ENCODE measurements at regions not wholly inside any gene's neighbourhood (a gene's known extent, or its start where the extent isn't known, plus 50 kb on each side); places are given as distances from the start of the nearest gene placed in this dataset.

GRCh38 chr16:79305074-79305473 is 295.5 kb downstream of the MAF start:
- TF ChIP-seq CTCF (IDR thresholded peaks at IDR 0.05; ENCODE audit: low read depth, low read length, missing input control) (no peak), GABPA (IDR thresholded peaks at IDR 0.05 in 1 of 2, conservative IDR thresholded peaks at IDR 0.05 in 1 of 2) (no peak), HNF4A (conservative IDR thresholded peaks at IDR 0.05) (no peak), RAD21 (IDR thresholded peaks at IDR 0.05) (no peak), NR2F2 (IDR thresholded peaks at IDR 0.05) (no peak), YY1 (IDR thresholded peaks at IDR 0.05) (no peak), TAF1 (conservative IDR thresholded peaks at IDR 0.05) (no peak), REST (IDR thresholded peaks at IDR 0.05) (no peak), JUND (IDR thresholded peaks at IDR 0.05) (no peak), HNF4G (IDR thresholded peaks at IDR 0.05) (no peak), FOXA1 (IDR thresholded peaks at IDR 0.05) (no peak), MAX (IDR thresholded peaks at IDR 0.05) (no peak)
- DNase-seq (ENCODE audit: low spot score) = no peak

GRCh38 chr16:79303959-79304387 is 296.6 kb downstream of the MAF start:
- Histone ChIP-seq H3K9ac (ENCODE audit: low read depth in 1 of 2, low read length in 2 of 2) (no peak overlapping the region), H3K9me3 (ENCODE audit: control insufficient read depth in 4 of 4, low read length in 3 of 4) (no peaks in the 10 kb centered on the region), H3K27me3 (ENCODE audit: control insufficient read depth in 4 of 4, insufficient read depth in 4 of 4, low read length in 3 of 4) (no peaks in the 10 kb centered on the region), H3K4me1 (ENCODE audit: control insufficient read depth in 4 of 4, insufficient read depth in 4 of 4, low read length in 3 of 4) (no peaks in the 10 kb centered on the region), H3K4me3 (ENCODE audit: low read depth in 1 of 3, low read length in 3 of 3) (no peak overlapping the region), H3K27ac (ENCODE audit: low read depth in 1 of 2, low read length in 2 of 2) (no peak overlapping the region), H3K36me3 (ENCODE audit: control insufficient read depth in 4 of 4, insufficient read depth in 3 of 4, low read depth in 1 of 4, low read length in 3 of 4) (no peaks in the 10 kb centered on the region)
- WGBS = 59% methylated on average over 8 of the region's 8 CpGs
- DNase-seq (ENCODE audit: low spot score) = no peak
- TF ChIP-seq REST (IDR thresholded peaks at IDR 0.05) (no peak), RAD21 (IDR thresholded peaks at IDR 0.05) (peak in 1 of 2 donors; percentile 12), NR2F2 (IDR thresholded peaks at IDR 0.05) (no peak), SP1 (IDR thresholded peaks at IDR 0.05) (no peak)

More at GRCh38 chr16:79305074-79305473, 295.5 kb downstream of the MAF start:
- H3K4me3 ChIP-seq (ENCODE audit: low read depth in 1 of 3, low read length in 3 of 3) = no peak overlapping the region
- no peak overlapping the region for H3K9ac ChIP-seq (ENCODE audit: low read depth in 1 of 2, low read length in 2 of 2)
- H3K27me3 ChIP-seq (ENCODE audit: control insufficient read depth in 4 of 4, insufficient read depth in 4 of 4, low read length in 3 of 4) = no peaks in the 10 kb centered on the region
- WGBS = 97% methylated on average over 10 of the region's 10 CpGs
- no peak overlapping the region for H3K27ac ChIP-seq (ENCODE audit: low read depth in 1 of 2, low read length in 2 of 2)
- H3K4me1 ChIP-seq (ENCODE audit: control insufficient read depth in 4 of 4, insufficient read depth in 4 of 4, low read length in 3 of 4) = no peaks in the 10 kb centered on the region
- no peaks in the 10 kb centered on the region for H3K9me3 ChIP-seq (ENCODE audit: control insufficient read depth in 4 of 4, low read length in 3 of 4)
- H3K36me3 ChIP-seq (ENCODE audit: control insufficient read depth in 4 of 4, insufficient read depth in 3 of 4, low read depth in 1 of 4, low read length in 3 of 4) = no peaks in the 10 kb centered on the region
